Left renal cortex interstitium (tissue), 4 donors: ENCODE measurements at regions not wholly inside any gene's neighbourhood (a gene's known extent, or its start where the extent isn't known, plus 50 kb on each side); places are given as distances from the start of the nearest gene placed in this dataset.
"Not testable (repeated sequence)": the region's sequence is repeated elsewhere in the genome, so short reads cannot be mapped to it uniquely, and the experiment has no call there.

ENCODE experiments used
- DNase-seq, 4 donors: peaks; one replicate each; pipeline ENCODE4 v3.0.0-alpha.2; 2013; ENCODE audit warnings: low read depth in 4 of 4, low spot score in 2 of 4, missing footprints in 1 of 4

DNA sequence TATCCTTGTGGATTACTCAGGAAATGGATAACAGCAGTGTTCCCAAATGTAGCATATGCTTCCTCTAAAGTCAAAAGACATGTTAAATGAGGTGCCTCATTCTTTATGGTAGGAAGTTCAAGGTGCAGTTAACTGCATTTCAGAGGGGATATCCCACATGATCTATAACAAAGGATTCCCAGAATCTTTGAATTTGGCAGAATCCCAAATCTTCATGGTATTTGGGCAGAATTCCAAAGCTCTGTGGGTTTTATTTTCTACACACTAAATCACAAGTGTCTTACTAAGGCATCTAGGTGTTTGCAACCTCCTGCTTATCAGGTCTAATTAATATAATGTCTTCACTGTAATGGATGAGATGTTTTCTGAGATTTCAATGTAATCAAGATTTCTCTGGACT is 364.3 kb upstream of the MAN1A1 start:
- DNase-seq = no peak

DNA sequence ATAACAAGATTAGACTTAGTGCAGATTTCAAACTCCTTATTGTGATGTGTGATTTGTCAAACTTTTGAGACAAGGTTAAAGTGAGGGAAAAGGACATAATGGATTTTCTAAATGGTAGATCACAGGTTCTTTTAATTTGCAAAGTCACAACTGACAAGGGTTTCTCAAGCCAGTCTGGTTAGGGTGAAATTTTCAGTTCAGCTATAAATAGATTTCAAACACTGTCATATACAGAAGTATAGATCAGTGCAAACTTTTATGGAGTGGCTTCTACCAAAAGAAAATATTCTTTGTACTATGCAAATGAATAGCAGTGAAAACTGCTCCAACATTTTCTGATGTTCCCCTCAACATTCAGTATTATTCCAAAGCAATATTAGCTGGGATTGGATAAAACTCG is 337.1 kb upstream of the MAN1A1 start:
- DNase-seq = no peak

DNA sequence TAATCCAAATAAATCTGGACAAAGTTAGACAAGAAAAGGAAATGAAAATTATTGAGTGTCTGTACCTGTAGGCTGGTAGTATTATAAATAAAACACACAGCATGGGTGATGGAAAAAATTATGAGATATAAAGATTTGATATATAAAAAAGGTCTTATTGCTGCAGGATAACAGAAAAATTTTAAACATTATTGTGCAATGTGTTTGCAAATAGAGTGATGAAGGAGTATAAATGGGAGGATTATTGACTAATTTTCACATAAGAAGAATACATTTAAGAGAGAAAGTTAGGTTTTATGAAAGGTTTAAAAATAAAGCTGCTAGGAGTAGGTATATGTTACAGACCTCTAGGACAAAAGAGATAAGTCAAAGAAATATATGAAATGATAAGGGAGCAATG is 336.7 kb upstream of the MAN1A1 start:
- DNase-seq = no peak

DNA sequence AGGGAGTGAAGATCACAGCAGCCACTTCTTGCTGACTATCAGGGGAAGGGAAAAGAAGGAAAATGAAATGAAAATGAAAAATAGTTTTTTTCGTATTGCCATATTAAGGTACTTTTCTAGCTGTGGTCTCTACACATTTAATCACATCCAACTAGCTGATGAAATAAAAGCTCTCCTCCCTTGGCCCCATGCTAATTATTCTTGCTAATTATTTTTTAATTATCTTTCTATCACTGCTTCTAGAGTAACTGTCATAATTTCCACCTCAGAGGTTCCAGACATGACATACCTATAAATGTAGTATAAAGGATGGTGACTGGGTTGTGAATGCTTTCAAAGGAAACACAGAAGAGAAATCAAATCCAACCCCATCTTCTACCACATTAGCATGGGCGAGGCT is 334.1 kb upstream of the MAN1A1 start:
- no peak for DNase-seq

DNA sequence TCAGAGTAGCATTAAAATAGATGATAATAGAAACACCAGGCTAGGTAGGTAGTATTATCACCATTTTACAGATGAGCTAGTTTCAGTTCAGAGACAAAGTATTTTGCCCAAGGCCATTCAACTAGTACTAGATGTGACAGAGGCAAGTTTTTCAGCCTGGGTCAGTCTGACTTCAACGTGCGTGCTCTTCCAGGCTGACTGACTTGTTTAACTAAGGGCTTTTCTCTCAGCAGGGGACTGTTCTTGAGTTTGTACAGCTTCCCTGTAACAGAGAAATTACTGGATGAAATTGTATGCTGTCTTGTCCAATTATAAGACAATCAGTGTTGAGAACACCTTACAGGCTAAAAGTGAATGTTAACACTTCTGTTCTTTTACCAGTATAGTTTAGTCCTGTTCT is 333.5 kb upstream of the MAN1A1 start:
- no peak for DNase-seq

DNA sequence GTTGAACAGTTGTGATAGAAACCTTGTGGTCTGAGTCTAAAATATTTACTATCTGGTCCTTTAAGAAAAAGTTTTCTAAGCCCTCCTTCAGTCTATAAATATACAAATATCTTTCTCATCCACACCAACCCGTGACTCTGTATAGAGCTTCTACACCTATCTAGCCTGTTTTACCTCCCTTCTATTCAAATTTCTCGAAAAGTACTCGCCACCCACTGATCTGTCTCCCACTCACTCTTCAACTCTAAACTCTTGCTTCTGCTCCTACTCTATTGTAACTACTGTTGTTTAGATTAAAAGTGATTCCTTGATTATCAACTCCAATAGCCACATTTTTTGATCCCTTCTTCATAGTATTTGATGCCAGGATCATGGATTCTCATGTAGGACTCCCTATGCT is 329.4 kb upstream of the MAN1A1 start:
- no peak for DNase-seq

DNA sequence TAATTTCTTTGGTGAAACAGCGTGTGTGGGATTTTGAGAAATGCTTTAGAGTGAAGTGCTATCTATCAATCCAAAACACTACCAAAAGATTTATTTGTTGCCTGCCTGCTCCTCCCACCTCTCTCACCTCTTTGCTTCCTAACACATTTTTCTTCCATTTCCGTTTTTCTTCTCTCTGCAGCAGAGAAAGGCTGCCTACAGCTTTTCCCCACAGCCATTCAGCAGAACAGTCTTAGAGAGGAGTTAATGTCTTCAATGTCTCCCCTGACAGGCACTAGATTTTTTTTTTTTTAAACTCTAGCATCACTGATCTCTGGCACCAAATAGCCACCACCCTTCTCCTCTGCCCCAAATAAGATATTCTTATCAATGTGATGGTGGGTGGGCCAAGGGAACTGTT is 327.8 kb upstream of the MAN1A1 start:
- DNase-seq = no peak

DNA sequence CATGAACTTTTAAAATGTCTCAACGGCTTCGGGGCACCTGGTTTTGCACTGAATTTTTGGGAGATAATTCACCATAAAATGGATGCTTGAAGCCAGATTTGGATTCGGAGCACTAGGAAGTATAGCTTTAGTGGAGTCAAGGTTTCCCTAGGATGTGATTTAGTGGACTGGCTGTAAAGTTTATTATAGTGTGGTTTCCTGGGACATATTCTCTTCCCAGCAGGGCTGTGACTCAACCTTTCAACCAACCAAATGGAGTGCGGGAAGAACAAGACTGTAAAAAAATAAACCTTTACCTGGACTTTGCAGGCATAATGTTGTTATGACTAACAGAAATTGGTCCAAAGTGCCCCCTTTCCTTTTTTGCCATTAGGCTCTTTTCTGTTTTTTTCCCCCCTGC is 327.4 kb upstream of the MAN1A1 start:
- no peak for DNase-seq

DNA sequence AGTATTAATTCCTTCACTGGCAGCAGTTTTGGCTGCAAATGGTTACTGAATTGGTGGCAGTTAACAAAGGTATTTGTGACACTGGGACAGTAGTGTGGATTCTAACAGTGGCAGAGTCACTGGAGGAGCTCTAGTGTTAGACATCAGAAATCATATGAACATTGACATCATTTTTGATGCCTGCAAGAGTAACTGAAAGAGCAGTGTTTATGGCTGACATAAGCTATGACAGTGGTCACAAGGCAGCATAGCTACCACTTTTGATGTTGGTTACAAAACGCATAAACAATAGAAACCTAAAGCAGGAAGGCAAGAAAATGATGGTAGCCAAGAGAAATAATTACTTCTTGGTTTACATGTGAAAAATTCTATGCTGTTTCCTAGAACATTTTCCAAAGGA is 326.7 kb upstream of the MAN1A1 start:
- DNase-seq = no peak

DNA sequence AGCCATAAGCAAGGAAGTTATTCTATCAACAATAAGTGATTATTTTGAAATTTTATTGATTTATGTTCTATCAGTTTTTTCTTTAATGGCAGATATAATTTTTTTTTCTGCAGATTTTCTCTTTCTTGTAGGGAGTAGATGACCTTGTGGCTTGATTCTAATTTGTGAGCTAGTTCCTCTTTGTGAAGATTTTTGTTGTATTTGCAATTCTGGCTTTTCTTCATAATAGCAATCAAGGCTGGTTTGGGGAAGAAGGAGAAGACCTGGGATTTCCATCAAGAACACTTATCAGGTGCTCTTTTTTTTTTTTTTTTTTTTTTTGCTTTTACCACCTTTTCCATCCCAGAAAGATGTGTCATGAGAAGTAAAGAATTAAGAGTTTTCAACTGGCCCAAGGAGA is 324.2 kb upstream of the MAN1A1 start:
- no peak for DNase-seq

DNA sequence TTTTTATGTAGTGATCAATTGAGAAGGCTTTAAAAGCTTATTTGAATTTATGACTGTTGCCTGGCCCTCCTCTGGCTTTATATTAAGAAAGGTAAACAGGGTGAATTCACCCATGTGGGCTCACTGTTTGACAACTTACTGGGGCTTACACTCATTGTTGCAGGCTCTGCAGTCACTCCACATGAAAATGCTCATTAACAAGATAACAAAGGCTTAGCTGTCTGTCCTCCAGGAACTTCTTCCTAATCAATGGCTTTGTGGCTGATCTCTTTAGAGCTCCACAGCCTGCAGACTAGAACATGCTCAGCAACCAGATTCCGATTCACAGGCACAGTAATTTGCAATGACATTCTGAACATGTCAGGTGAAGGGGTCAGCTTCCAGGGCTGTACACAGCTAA is 323.2 kb upstream of the MAN1A1 start:
- no peak for DNase-seq

DNA sequence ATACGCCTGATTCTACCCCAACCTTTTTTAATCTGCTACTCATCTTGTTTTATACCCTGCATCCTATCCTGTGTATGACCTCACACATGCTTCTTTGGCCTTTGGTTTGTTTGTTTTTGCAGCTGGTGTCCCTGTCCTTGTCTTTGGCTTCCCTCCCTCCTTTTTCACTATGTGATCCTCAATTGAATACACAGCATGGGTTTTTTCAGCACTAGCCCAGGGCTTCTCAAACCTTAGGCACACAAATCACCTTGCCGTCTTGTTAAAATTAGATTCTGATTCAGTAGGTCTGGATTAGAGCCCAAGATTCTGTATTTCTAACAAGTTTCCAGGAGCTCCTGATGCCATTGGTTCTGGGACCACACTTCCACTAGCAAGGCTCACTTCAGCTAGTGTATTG is 321.5 kb upstream of the MAN1A1 start:
- DNase-seq = no peak

DNA sequence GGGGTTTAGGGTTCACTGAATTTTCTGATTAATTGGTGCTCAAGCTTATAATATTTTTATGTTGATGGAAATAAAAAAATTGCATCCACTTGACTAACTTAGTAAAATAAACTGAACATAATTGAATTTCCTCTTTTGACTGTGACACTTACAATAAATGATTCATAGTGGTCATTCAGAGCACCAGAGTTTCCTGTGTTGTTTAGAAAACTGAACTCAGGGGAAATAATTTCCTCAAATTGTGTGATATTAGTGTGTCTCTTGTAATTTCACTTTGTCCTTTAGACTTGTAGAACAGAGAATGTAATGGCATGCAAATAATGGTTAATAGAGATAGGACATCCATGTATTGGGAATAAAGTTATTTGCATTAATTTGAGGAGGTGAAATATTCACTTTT is 319.7 kb upstream of the MAN1A1 start:
- DNase-seq = no peak

DNA sequence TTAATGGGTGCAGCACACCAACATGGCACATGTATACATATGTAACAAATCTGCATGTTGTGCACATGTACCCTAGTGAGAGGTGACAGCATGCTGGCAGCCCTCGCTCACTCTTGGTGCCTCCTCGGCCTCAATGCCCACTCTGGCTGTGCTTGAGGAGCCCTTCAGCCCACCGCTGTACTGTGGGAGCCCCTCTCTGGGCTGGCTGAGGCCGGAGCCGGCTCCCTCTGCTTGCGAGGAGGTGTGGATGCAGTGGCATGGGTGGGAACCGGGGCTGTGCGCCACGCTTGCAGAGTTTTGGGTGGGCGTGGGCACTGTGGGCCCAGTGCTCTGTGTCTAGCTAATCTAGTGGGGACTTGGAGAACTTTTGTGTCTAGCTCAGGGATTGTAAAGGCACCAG is 315.9 kb upstream of the MAN1A1 start:
- DNase-seq = not testable (repeated sequence)

DNA sequence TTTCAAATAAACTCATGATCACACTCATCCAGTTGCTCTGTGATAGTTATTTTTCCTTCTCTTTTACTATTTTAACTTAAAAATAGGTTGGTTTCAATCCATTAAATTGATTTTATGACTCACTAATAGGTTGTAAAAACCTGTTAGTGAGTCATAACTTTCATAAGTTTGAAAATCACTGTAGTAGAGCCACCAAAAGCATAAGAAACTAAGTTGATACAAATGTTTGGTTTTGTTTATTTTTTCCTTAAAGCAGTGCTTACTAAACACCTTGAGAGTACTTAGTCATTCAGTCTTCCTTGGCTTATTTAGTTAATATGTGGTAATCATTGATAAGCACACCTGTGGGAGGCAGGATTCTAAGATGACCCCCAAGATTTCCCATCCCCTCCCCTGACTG is 312.1 kb upstream of the MAN1A1 start:
- no peak for DNase-seq

DNA sequence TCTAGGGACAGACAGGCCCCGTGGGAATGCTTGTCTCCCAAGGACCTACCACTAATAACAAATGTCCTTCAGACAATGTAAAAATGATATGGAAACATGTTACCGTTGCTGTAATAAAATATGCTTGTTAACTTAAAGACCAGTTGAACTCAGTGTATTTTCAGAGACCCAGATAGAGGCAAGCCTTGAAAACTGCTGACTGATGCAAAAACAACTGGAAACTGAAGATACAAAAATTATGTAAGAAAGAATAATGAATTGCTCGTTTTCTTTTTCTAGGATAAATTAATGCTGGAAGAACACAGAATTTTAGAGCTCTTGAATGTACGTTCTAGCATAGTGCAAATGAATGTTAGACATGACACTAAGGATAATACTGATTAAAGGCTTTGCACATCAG is 311.5 kb upstream of the MAN1A1 start:
- no peak for DNase-seq

DNA sequence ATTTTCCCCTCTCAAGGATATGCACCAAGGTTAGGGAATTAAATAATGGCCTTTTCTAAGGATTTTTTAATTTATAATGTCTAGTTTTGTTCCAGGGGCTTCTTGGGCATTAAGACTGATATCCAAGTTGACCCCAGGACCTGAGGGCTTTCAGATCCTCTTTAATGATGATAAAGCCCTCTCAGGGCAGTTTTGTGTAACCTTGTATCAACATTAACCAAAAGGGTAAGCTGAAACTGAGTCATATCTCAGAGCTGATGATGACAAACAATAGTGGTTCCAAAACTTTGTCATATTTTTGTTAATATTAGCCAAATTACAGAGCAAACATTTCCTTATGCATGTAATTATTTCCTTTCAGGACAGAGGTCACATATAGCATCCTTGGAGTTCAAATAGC is 309.4 kb upstream of the MAN1A1 start:
- DNase-seq = no peak

DNA sequence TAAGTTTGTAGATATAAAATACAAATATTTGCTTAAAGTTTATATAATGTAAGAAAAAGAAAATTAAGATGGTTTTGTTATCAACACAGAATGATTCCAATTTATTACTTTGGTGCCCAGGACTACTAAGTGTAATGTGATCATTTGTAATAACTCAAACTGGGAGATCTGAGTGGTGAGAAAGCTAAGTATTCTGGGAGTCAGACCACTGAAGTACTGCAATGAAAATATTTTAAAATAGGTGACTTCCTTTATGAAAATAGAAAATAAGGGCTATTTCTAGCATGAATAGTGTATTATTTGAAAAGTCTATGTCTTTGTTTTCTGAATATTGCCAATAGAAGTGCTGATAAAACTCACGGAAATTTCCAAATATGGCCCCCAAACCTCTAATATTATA is 305.6 kb upstream of the MAN1A1 start:
- DNase-seq = no peak

DNA sequence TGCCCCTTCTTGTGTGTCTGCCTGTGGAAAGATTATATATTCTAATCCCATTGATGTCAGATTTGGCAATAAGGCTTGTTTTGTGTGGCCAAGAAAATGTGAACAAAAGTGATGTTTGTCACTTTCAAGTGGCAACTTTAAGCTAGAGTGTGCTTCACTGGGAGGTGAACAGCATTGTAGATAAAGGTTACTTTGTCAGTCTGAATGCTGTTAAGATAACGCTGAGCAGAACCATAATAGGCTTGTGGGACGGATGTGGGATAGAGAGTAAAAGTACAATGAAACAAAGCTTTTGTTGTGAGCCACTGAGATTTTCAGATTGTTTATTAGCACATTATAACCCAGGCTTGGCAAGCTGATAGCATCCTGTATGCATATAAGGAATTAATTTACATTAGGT is 303.8 kb upstream of the MAN1A1 start:
- no peak for DNase-seq

DNA sequence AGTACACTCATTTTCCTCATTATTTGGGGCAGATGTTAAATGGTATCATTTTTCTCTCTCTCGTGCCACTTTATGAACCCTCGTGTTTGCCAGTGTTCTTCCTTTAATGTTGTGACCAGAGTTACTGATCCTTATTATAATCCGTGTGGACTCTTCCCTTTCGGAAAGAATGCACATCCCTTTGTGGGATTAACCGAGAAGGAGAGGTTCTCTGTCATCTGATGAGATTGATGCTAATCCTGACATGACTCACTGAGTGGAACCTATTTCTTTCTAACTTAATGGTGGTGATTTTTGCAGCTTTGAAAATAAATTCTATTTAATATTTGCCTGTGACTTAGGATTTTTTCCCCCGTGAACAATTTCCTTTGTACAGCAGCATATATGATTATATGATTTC is 300.0 kb upstream of the MAN1A1 start:
- no peak for DNase-seq

DNA sequence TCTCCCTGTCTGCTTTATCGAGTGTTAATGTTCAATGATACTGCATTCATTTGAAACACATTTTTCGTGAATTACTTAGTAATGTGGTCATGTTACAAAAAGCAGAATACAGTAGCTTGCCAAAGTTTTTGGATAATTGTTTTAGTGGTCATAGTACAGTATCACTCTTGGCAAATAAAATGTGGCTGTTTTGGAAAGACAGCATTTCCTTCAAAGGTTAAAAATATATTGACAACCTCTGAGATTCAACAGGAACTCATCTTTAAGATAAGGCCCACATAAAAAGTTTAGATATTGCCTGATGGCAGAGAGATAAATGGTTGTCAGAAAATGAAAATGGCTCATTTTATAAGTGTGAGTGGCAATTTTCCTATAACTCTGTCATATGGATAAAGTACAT is 297.7 kb upstream of the MAN1A1 start:
- no peak for DNase-seq

DNA sequence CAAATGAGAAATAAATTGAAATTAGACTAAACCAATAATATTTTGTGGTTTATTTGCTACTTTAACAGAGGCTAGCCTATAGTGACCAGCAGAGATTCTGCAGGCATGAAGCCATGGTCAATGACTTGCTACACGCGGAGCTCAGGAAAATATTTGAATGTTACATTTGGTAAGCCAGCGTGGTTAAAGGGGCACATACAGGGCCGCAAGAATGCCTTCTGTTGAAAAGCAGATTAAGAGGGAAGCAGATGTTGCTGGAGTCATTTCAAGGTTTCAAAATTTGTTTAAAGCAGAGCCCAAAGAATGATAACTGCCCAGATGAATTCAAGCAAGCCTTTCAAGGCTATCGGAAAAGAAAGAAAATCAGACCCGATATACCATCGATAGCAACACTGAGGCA is 294.3 kb upstream of the MAN1A1 start:
- no peak for DNase-seq

DNA sequence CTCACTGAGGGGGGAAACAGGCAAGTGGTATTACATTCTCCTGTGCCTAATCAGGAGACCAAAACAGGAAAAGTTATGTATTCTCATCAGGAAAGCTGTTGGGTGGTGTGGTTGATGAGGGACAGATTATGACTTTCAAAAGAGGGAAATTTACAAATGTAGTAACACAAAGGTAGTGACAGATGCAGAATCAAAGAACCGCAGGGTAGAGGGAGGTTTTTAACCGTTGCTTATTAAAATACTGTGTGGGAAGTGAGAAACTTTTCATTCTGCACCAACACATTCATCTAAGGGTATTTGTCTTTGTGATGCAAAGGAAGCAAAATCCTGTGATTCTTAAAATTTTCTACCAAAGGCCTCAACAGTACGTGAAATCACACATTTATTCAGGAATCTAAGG is 288.2 kb upstream of the MAN1A1 start:
- no peak for DNase-seq

DNA sequence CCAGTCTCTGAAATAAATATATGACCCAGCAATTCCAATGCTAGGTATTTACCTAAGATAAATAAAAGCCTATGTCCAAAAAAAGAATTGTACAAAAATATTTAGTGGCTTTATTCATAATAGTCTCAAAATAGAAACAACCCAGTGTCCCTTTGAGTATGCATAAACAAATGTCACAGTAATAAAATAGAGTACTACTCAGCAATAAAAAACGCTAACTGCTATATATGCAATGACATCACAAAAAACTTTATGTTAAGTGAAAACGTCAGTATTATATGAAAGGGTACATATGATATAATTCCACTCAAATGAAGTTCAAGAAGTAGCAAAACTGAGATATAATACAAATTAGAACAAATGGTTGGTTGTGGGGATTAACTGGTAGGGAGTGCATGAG is 286.5 kb upstream of the MAN1A1 start:
- DNase-seq = no peak
